HepG2 (cell line): ENCODE measurements at regions not wholly inside any gene's neighbourhood (a gene's known extent, or its start where the extent isn't known, plus 50 kb on each side); places are given as distances from the start of the nearest gene placed in this dataset.
"Not testable (repeated sequence)": the region's sequence is repeated elsewhere in the genome, so short reads cannot be mapped to it uniquely, and the experiment has no call there.

Experiments
- ATAC-seq: fragments of 200-7000 bp; cut with Tn5 transposase; 3 replicates; pipeline ENCODE4 v1.9.1; 2020; ENCODE audit warnings: mild to moderate bottlenecking, moderate library complexity
- BruUV-seq: library from RNA; stranded (reverse); fragments of 400-500 nt; replicated peaks from 2 replicates; lab custom pipeline; 2021; lab: Mats Ljungman, UMichigan
- CTCF ChIA-PET: fragments of 300-600 bp; formaldehyde crosslinking; extraction: SDS; loops from one replicate; lab custom pipeline; 2021; ENCODE audit warnings: low total read pairs, inconsistent platforms, low intra/inter-chr PET ratio; lab: Yijun Ruan, JAX
- POLR2A ChIA-PET: fragments of 350-600 bp; sonication (Branson Sonifier 250); formaldehyde crosslinking; loops from one replicate; lab custom pipeline; 2020; ENCODE audit warnings: antibody characterized with exemption, inconsistent platforms; lab: Yijun Ruan, JAX
- DNase-seq: peaks from one replicate; pipeline ENCODE4 v3.0.0-alpha.2; 2015; ENCODE audit warnings: low spot score
- FAIRE-seq: peaks from 3 replicates; lab custom pipeline; 2011; peaks lifted over from hg19 to GRCh38; lab: Jason Lieb, UNC
- H2AFZ ChIP-seq: one replicate; pipeline ENCODE4 v1.6.1; 2011; ENCODE audit warnings: low read length, inconsistent platforms
- H3K27ac ChIP-seq: fragments of 300-600 bp; 3 replicates; pipeline ENCODE4 v1.8.0; 2011; ENCODE audit warnings: mixed run types, mild to moderate bottlenecking, mixed read lengths, low read length, inconsistent platforms; ENCODE audit not compliant: insufficient read depth; ENCODE audit errors: extremely low read length
- H3K27me3 ChIP-seq, 2 experiments: fragments of 200-600 bp in 1 of 2; 2 replicates in 1 of 2; 3 replicates in 1 of 2; pipeline versions ENCODE4 v1.6.0 to v1.8.0; 2011; ENCODE audit warnings: low read length in 2 of 2, mild to moderate bottlenecking in 2 of 2, moderate library complexity in 2 of 2, inconsistent platforms in 1 of 2; ENCODE audit not compliant: insufficient read depth in 2 of 2, control insufficient read depth in 1 of 2
- H3K36me3 ChIP-seq, 2 experiments: fragments of 200-600 bp in 1 of 2; replicated peaks in 1 of 2; 2 replicates in 1 of 2; 3 replicates in 1 of 2; pipeline versions ENCODE4 v1.5.1 to v1.8.0; 2011; ENCODE audit warnings: low read length in 2 of 2, inconsistent platforms in 1 of 2; ENCODE audit not compliant: insufficient read depth in 2 of 2, control insufficient read depth in 1 of 2
- H3K4me1 ChIP-seq: 2 replicates; pipeline ENCODE4 v1.5.1; 2012; ENCODE audit warnings: low read length, inconsistent platforms; ENCODE audit not compliant: insufficient read depth
- H3K4me2 ChIP-seq: 2 replicates; pipeline ENCODE4 v1.6.0; 2011; ENCODE audit warnings: low read depth, low read length, inconsistent platforms
- H3K4me3 ChIP-seq, 3 experiments: fragments of 200-600 bp in 1 of 3; sonication (generic), shearing (Covaris generic) in 1 of 3; replicated peaks in 1 of 3; 2 replicates each; pipeline ENCODE4 v1.5.1; 2011 to 2016; ENCODE audit warnings: low read length in 3 of 3, inconsistent platforms in 2 of 3, low read depth in 2 of 3, mild to moderate bottlenecking in 2 of 3, control low read depth in 1 of 3, mixed read lengths in 1 of 3; ENCODE audit not compliant: insufficient read depth in 1 of 3
- H3K79me2 ChIP-seq: one replicate; pipeline ENCODE4 v1.6.1; 2011; ENCODE audit warnings: low read length, inconsistent platforms; ENCODE audit not compliant: insufficient read depth
- H3K9ac ChIP-seq: 2 replicates; pipeline ENCODE4 v1.6.0; 2011; ENCODE audit warnings: mild to moderate bottlenecking, low read depth, low read length, inconsistent platforms; ENCODE audit not compliant: insufficient read depth
- H3K9me3 ChIP-seq: 2 replicates; pipeline ENCODE4 v1.5.1; 2012; ENCODE audit warnings: mild to moderate bottlenecking, low read length
- H4K20me1 ChIP-seq: 2 replicates; pipeline ENCODE4 v1.6.0; 2011; ENCODE audit warnings: inconsistent platforms, mild to moderate bottlenecking, low read length, moderate library complexity; ENCODE audit not compliant: insufficient read depth
- JUN ChIP-seq: sonication (generic); formaldehyde crosslinking; IDR thresholded peaks from 2 replicates; pipeline ENCODE4 v1.4.0; 2020; ENCODE audit warnings: mild to moderate bottlenecking, missing genetic modification reagents
- MED8 ChIP-seq: sonication (generic); formaldehyde crosslinking; IDR thresholded peaks from 2 replicates; pipeline ENCODE4 v1.8.1; 2023; ENCODE audit warnings: mild to moderate bottlenecking, missing genetic modification reagents; ENCODE audit not compliant: insufficient replicate concordance
- NCOA5 ChIP-seq: sonication (generic); formaldehyde crosslinking; IDR thresholded peaks from 2 replicates; pipeline ENCODE4 v1.4.0; 2020; ENCODE audit warnings: missing genetic modification reagents
- ZNF761 ChIP-seq: sonication (generic); formaldehyde crosslinking; conservative IDR thresholded peaks from 2 replicates; pipeline ENCODE4 v1.4.0; 2020; ENCODE audit warnings: mild to moderate bottlenecking, missing genetic modification reagents
- WGBS: methylation state at CpG from one replicate; pipeline ENCODE4 v1.1.6; 2017; ENCODE audit warnings: low lambda C conversion rate; 5-methylcytosine and 5-hydroxymethylcytosine counted together
- in situ Hi-C: cut with HindIII; loops from 2 replicates; pipeline ENCODE4 v1.10.0; 2017; ENCODE audit warnings: low pct_unique_long_range_greater_than_20kb; ENCODE audit not compliant: extremely low pct_ligation_motif_present
- intact Hi-C: fragments of 100-400 bp; cut with micrococcal nuclease; formaldehyde crosslinking; loops from one replicate; pipeline ENCODE4 v1.10.0; 2022; ENCODE audit not compliant: unreplicated experiment

- H3K27me3 ChIP-seq = no peaks in the 10 kb centered on the region
- CTCF ChIA-PET = no interaction called here
- no peaks in the 10 kb centered on the region for H3K36me3 ChIP-seq
- no TSS peak for BruUV-seq
- TF ChIP-seq ZNF761 (CRISPR knock-in tag) (no peak), JUN (CRISPR knock-in tag) (no peak), MED8 (CRISPR knock-in tag) (no peak), NCOA5 (CRISPR knock-in tag) (no peak)
- TF ChIP-seq, all 625 proteins: peak for 0
- FAIRE-seq (no peak), ATAC-seq (no peak), DNase-seq (no peak)
- Histone ChIP-seq H3K27ac (no peak overlapping the region), H3K79me2 (no peaks in the 10 kb centered on the region), H3K9me3 (no peaks in the 10 kb centered on the region), H3K4me1 (no peaks in the 10 kb centered on the region), H3K4me3 (no peak overlapping the region), H4K20me1 (no peaks in the 10 kb centered on the region), H2AFZ (no peak overlapping the region), H3K4me2 (no peak overlapping the region), H3K9ac (no peak overlapping the region)
- POLR2A ChIA-PET = no interaction called here
- intact Hi-C loops = no loop called here
- in situ Hi-C loops = no loop called here
Observed at GRCh38 chr1:215426101-215426500, 141.0 kb upstream of the KCTD3 start.

- H3K9me3 ChIP-seq, DNase-seq, BruUV-seq, in situ Hi-C loops, H3K4me2 ChIP-seq, POLR2A ChIA-PET, H3K9ac ChIP-seq, ATAC-seq, intact Hi-C loops, H3K4me1 ChIP-seq, H3K4me3 ChIP-seq, H3K27ac ChIP-seq, FAIRE-seq, H3K79me2 ChIP-seq, H4K20me1 ChIP-seq, CTCF ChIA-PET, H3K27me3 ChIP-seq, H3K36me3 ChIP-seq, H2AFZ ChIP-seq: not testable (repeated sequence)
- 7% methylated on average over 2 of the region's 6 CpGs for whole genome bisulfite sequencing
Observed at GRCh38 chr1:215432483-215433227, 134.4 kb upstream of the KCTD3 start.
